DLD1 (cell line): ENCODE measurements at regions not wholly inside any gene's neighbourhood (a gene's known extent, or its start where the extent isn't known, plus 50 kb on each side); places are given as distances from the start of the nearest gene placed in this dataset.

Source experiments
- in situ Hi-C: cut with HindIII; loops from 2 replicates; pipeline ENCODE4 v1.10.0; 2017; ENCODE audit warnings: low sequenced_read_pairs

DNA sequence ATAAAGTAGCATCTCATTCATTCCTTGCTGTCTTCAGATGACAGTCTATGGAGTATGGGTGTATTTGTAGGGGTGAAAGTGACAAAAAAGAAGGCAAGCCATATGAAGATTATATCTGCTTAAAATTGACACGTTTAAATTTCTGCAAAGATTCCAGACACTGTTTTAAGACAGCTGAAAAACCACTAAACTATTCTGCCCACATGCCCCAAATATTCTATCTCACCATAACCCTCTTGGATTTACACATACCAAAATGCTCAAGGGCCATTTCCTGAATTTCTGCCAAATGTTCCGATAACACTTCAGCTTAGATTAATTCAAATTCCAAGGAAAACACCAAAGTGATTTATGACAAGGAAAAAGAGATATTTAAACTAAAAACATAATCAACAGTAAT is 99.9 kb upstream of the IL6 start:
- in situ Hi-C loops, result no loop called here

DNA sequence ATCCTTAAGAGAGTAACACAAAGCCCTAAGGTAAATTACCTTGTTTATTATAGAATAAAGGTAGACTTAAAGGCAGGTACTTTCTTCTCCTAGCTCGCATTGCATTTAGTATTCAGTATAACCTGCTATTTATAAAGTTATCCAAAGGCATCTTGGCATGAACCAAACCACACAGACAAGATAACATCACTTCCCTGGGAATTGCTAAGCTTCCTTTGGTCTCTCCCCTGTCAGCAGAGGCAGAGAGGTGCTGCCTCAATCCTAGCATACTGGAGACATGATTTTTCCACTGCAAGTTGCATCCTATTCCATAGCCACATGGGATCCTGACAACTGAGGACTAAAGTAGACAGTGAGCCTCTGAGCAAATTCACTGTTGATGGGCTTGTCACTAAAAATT is 101.7 kb upstream of the IL6 start:
- in situ Hi-C loops, result no loop called here

DNA sequence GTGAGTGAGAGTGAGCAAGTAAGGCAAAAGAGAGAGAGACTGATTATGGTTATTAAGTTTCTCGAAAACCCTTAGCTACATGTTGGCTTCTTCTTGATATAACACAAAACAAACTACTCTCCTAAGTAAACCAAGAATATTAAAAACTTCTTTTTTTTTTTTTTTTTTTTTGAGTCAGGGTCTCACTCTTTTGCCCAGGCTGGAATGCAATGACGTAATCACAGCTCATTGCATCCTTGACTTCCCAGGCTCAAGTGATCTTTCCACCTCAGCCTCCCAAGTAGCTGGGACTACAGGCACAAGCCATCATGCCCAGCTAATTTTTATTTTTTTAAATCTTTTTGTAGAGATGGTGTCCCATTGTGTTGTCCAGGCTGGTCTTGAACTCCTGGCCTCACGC is 102.2 kb upstream of the IL6 start:
- in situ Hi-C loops, result no loop called here

DNA sequence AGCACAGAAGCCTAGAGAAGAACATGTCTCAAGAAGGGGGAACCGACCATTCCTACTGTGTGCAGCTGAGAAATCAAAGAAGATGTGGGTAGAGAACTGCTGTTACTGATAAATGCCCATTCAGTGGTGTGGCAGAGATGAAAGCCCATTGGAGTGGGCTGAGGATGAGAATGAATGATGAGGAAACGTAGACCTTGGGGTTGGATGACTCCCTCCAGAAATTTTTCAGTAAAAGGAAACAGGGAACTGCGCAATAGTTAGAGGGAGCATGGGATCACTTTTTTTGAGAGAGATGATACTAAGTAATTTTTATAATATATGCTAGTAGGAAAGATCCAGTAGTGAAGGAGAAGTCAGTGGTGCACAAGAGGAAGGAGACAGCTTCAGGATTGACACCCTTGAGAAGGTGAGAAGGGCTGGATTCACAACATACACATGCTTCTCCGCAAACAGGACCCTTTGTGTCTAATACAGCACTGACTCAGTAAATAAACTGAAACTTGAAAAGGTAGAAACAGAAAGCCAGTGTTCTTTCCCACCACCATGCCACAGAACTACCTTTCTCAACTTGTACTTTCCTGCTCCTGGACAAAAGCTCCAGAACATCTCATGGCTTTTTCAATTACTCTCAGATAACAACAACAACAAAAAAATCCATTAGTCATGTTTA is 104.7 kb upstream of the IL6 start:
- in situ Hi-C loops, result no loop called here

DNA sequence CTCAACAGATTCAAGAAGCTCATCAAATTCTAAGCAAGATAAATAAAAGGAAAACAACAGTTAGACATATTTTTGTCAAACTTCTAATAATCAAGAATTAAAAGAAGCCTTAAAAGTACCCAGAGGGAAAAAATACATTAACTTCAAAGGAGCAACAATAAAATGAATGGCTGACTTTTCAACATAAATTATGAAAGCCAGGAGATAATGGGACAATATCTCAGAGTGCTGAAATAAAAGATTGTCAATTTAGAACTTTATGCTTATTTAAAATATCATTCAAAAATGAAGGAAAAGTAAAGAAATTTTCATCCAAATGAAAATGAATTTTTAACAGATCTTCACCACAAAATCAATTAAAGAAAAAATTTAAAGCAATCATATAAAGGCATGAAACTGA is 108.5 kb upstream of the IL6 start:
- in situ Hi-C loops, result no loop called here

DNA sequence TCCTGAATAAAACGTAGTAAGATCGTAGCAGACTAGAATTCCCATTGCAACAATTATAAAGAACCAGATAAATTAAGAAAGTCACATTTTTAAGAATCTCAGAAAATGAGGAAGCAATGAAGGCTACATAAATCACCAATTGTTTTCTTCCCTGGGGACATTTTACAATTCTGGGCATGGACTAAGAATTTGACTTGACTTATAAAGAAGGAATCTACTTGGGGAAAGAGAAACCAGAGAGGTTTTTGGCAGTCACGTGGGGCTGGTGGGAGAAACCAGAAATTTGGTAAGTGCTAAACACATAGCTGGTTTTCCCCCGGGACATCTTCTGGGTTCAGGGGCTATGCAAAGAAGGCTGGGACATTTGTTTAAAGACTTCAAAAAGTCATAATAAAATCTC is 109.8 kb upstream of the IL6 start:
- in situ Hi-C loops, result no loop called here

DNA sequence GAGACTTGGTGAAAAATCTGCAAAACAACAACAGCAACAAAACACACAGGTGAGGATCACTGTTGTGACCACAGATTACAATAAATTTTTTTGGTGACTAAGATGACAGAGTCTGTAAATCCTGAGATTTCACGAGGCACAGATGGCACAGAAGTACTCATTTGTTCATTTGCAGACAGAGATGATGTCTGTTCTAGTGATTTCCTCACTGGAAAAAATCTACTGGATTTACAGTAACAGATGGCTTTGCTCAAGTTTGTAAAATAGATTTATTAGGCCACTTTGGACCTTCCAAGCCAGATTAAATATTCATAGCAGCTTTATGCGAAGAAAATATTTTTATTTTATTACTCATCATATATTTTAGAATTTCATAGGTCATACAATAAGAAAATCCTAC is 113.5 kb upstream of the IL6 start:
- in situ Hi-C loops, result no loop called here

DNA sequence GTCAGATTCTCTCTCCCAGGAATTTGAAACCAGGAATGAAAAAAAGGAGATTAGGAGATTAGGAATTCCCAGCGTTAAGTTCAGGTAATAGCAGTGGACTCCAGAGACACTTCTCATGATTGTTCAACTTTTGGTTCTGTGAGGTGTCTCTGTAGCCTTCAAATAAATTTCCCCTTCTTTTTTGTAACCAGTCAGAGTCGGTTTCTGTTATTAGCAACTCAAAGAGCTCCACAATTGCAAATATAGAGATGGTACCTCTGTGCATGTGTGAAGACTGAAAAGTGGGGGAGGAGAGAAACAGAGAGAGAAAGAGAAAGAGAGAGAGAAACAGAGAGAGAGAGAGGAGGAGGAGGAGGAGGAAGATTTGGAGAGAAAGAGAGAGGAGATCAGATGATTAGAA is 112.8 kb upstream of the STEAP1B start:
- in situ Hi-C loops, result no loop called here

DNA sequence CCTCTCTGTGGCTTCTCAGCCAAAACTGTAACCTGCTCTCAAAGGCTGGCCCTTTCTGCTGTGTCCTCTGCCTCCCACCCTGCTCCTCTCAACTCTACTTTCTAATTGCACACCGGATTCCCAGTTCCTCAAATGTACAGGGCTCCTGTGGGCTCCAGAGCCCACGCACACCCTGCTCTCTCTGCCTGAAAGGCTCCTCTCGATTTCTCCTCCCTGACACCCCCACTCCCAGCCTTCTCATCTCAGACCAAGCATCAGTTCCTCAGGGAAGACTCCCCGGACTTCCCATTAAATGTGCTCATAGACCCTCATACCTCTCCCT is 111.7 kb upstream of the STEAP1B start:
- in situ Hi-C loops, result no loop called here

DNA sequence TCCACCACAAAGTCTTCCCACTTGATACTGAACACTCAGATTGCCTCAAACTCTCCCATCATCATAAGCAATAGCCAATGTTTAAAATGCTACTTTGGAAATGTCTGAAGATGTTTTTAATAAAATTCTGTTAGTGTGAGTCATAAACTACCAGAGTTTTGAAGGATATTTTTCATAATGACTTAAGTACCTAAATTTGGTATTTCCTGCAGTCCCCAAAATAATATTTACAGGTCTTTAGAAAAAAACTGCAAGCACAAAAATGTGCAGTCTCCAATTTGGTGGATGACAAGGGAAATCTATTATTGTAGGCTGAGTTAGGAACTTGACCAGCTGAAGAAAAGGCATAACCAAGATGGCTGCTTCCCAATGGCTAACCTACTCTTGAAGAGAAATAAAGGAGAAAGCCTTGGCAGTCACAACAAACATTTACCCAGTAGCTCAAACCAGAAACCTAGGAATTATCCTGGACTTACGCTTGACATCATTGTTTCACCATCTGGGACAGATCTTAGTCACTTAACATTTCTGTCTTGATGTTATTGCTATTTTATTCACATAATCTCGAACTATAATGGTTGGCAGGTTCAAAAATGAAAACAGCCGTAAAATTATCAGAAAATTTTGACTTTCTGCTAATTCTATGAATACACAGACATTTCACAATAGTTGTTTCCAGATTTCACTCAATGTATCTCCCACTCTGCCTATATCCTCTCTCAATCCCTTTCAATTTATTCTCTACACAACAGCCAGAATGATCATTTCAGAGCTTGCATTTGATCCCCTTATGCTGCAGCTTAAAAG is 111.2 kb upstream of the STEAP1B start:
- in situ Hi-C loops, result no loop called here

DNA sequence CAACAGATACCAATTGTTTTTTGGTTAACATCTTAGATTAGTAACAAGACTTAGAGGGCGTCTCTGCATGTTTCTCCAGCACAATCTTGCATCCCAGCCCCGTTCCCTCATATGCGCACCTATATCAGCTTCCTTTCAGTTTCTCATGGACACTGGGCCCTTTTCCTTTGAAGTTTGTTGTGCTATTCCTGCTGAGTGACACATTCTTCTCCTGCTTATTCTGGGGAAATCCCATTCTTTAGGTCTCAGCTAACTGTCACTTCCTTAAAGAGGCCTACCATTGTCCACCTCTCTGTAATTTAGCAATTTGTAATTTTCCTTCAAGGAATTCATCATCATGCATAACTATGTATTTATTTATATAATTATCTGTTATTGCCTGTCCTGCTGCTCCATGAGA is 110.3 kb upstream of the STEAP1B start:
- in situ Hi-C loops, result no loop called here

DNA sequence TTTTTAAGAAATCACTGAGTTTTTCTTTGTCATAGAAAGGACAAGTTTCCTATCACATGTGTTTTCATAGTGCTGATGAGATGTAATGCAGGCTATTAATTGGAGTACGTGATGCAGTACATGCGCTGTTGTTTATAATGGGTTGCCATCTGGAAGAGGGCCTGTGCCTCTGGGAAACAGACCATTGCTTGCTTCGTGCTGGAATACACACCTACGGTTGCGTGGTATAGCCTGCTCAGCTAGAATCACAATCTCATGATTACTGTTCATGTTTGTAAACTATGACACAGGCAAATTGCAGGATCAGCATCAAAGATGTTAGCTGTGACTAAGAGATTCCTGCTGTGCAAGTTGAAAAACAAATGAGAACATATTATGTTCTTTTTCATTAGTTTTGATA is 107.2 kb upstream of the STEAP1B start:
- in situ Hi-C loops, result no loop called here

DNA sequence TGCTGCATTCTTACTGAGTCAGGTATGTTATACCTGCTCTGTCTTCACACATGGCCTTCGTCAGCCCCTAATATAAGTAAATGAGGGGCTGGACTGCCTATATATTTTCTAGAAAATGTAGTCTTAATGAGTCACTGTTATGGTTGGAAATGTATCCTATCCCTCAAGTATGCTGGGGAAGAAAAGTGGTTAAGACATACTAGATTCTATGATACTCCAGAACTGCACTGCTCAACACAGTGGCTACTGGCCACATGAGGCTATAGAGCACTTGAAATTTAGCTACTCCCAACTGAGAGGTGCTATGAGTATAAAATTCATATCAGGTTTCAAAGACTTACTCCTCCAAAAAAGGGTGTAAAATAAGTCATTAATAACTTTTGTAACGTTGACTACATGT is 104.3 kb upstream of the STEAP1B start:
- in situ Hi-C loops, result no loop called here

DNA sequence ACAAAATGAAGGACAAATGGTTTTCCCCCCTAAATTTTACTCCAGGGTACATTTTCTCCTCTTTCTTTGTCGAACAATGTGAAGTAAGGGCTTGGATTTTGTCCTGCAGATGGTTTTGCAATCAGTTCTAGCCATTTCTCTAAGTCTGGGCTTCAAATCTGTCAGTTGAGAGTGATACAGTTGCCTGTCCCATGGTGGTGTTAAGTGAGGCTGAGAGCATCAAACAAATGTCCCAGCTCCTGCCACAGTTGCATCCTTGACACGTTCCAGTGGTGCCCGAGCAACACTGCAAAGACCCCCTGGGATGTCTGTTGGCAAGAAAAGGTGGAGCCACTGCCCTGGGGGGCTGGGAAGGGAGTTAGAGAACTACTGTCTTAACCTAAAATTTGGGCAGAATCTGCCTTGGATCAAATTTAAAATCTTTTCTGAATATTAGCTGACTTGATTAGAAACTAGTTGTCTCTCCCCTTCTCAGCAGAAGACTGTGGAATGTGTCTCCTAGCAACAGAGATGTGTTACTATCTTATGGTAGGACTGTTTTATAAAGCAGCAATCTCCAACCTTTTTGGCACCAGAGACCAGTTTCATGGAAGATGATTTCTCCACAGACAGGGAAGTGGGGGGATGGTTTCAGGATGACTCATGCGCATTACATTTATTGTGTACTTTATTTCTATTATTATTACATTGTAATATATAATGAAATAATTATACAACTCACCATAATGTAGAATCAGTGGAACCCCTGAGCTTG is 102.0 kb upstream of the STEAP1B start:
- in situ Hi-C loops, result no loop called here

DNA sequence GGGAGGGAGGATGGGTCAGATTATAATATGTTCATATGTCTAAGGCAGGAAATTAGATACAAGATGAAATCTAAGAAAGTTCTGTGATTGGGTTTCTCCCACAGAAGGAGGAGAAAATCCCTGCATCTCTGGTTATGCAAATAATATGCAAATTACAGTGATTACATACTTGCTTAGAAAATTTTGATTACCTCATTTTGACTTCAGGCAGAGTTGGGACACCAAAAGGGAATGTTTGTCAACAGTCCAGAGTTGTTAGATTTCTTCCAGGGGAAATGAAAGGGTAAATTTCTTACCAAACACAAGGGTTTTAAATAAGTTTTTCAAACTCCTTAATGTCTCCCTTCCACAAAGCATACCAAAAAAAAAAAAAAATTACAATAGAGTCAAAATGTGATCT is 101.4 kb upstream of the STEAP1B start:
- in situ Hi-C loops, result no loop called here

DNA sequence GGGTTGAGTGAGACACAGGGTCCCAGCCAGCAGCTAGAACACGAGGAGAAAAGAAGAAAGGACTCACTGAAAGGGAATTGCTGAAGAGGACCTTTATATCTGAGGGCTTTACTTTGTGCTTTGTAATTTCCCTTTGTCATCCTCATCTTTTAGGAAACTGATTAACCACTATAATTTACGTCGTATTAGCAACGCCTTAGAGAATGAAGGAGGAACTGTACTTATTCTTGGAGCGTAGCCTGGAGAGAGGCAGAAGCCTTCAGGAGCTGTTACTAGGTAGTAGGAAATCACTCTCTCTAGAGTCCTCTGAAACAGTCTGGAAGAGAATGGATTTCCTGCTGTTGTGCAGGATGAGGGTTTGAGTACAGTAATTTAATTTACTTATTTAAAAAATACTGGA is 101.0 kb upstream of the STEAP1B start:
- in situ Hi-C loops, result no loop called here

DNA sequence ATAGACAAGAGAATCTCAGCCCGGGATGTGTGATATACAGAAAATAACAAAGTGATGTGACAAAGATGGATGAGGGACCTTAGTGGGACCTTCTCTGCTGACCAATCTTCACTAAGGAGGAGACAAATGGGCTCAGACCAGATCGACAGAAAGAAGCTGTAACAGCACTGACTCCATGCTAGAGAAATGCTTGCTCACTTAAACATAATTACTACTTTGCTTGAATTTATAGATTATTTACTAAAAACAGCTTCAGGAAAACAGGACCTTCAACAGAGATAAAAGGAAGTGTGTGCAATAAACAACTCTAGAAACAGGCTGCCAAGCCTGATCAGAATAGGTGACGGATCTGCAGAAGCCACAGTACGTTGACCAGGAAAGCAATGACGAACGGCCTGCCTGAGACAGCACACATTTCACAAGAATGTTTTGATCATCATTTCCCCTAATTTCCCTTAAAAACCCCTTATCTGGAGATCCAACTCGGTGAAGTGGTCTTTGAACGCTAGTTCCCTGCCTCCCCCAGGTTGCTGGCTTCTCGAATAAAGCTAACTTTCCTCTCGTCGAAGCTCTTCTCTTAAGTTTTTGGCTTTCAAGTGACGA is 98.4 kb upstream of the STEAP1B start:
- in situ Hi-C loops, result no loop called here

DNA sequence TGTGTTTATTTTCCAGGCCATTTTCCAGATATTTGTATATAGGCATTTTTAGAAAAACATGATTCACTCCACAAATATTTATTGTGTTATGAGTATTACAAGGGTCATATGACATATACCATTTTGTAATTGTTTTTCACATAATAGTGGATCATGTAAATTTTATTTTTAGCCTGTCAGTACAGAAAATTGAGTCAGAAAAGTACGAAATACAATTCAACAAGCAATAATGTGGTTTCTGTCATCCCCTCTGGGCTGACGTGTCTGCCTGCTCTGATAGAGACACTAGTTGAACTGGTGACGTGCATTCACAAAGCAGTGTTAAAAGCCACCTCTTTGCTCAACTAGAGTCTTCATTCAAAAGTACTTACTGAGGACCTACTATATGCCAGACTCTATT is 97.9 kb upstream of the STEAP1B start:
- in situ Hi-C loops, result no loop called here

DNA sequence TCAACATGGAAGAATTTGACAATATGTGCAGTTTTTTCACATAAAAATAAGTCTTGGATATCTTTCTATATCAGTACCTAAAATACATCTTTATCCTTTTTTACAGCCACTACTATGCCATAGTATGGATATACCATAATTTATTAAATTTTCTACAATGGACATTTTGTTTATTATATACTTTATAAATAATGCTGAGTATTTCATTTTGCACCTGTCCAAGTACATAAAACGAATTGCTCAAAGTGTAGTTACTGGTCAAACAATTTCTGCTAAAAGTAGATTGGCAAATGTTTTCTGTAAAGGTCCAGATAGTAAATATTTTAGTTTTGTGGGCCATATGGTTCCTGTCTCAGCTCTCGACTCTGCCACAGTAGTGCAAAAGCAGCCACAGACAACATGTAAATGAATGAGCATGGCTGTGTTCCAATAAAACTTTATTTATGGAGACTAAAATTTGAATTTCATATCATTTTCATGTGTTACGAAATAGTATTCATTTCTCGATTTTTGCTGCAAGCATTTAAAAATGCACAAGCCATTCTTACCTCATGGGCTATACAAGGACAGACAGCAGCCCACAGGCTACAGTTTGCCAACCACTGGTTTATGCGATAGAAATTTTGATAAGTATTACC is 96.9 kb upstream of the STEAP1B start:
- in situ Hi-C loops, result no loop called here

DNA sequence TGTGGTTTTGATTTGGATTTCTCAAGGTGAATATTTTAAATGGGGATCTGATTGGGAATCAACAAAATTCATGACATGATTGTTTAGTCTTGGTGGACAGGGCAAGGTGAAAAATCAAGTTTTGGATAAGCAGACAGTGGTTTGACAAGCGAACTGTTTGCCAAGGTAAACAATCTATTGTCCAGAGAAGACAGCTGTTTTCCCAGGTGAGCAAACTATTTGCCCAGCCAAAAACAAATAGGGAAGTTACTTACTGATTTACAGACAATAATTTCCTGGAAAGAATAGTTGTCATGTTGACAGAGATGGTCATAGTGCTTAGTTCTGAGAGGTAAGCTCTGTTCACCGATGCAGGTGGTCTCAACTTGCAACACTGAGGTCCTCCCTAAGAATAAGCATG is 94.0 kb upstream of the STEAP1B start:
- in situ Hi-C loops, result no loop called here

DNA sequence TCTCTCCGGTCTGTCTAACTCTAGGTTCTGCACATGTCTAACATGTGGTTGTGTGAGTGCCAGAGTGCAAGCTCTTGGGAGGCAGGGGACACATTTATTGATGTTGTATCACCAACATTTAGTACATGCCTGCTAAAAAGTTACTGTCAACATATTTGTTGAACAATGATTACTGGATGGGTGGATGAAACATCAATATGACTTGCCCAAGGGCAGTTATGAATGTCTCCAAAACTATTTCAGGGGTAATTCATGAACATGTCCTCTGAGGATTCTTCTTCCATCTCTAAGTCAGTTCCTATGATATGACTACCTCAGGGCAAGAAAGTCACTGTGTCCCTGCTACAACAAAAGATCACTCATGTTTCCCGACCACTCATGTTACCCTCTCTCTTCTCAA is 91.3 kb upstream of the STEAP1B start:
- in situ Hi-C loops, result no loop called here
